Lower leg skin (tissue), 3 donors: ENCODE measurements at regions not wholly inside any gene's neighbourhood (a gene's known extent, or its start where the extent isn't known, plus 50 kb on each side); places are given as distances from the start of the nearest gene placed in this dataset.

Experiments used
- CTCF ChIP-seq, 3 donors: fragments of 450-650 bp; IDR thresholded peaks; one replicate each; pipeline ENCODE4 v1.5.1; 2016; ENCODE audit warnings: antibody characterized with exemption in 3 of 3, mild to moderate bottlenecking in 3 of 3, moderate library complexity in 2 of 3
- POLR2A ChIP-seq, 2 donors: fragments of 450-650 bp; IDR thresholded peaks; one replicate each; pipeline ENCODE4 v1.6.1; 2016 to 2017; ENCODE audit warnings: antibody characterized with exemption in 2 of 2, mild to moderate bottlenecking in 1 of 2, moderate library complexity in 1 of 2

- TF ChIP-seq POLR2A (IDR thresholded peaks at IDR 0.05) (no peak), CTCF (IDR thresholded peaks at IDR 0.05) (no peak)
Observed at GRCh38 chr3:26460985-26461384, 161.6 kb upstream of the LRRC3B start.
